GM23338 (cell line): ENCODE measurements at regions not wholly inside any gene's neighbourhood (a gene's known extent, or its start where the extent isn't known, plus 50 kb on each side); places are given as distances from the start of the nearest gene placed in this dataset.

Source experiments
- CREB1 ChIP-seq: fragments of 250-450 bp; sonication (Bioruptor Pico); IDR thresholded peaks from 2 replicates; pipeline ENCODE4 v1.5.0; 2020; ENCODE audit warnings: low read depth, mild to moderate bottlenecking, moderate library complexity
- ETS1 ChIP-seq: IDR thresholded peaks from 2 replicates; pipeline ENCODE4 v1.6.1; 2016; ENCODE audit warnings: antibody characterized with exemption
- EZH2 ChIP-seq: fragments of 200-600 bp; sonication (generic); IDR thresholded peaks from one replicate; pipeline ENCODE4 v1.8.0; 2017; ENCODE audit warnings: antibody characterized with exemption, mild to moderate bottlenecking, low read depth; ENCODE audit not compliant: unreplicated experiment
- EZH2phosphoT487 ChIP-seq: fragments of 200-600 bp; sonication (generic); IDR thresholded peaks from one replicate; pipeline ENCODE4 v1.8.1; 2018; ENCODE audit warnings: antibody characterized with exemption; ENCODE audit not compliant: unreplicated experiment
- JUNB ChIP-seq: IDR thresholded peaks from one replicate; pipeline ENCODE4 v1.6.1; 2016; ENCODE audit warnings: antibody characterized with exemption; ENCODE audit not compliant: unreplicated experiment
- NANOG ChIP-seq: IDR thresholded peaks from 2 replicates; pipeline ENCODE4 v1.6.1; 2016; ENCODE audit warnings: antibody characterized with exemption, borderline replicate concordance
- POLR2AphosphoS5 ChIP-seq: IDR thresholded peaks from 2 replicates; pipeline ENCODE4 v1.6.1; 2016; ENCODE audit warnings: antibody characterized with exemption, low read depth
- STAT1 ChIP-seq: IDR thresholded peaks from one replicate; pipeline ENCODE4 v1.6.1; 2016; ENCODE audit warnings: antibody characterized with exemption; ENCODE audit not compliant: unreplicated experiment
- ZNF114 ChIP-seq: fragments of 250-450 bp; sonication (Bioruptor Pico); IDR thresholded peaks from 2 replicates; pipeline ENCODE4 v1.5.0; 2020; ENCODE audit warnings: mild to moderate bottlenecking, moderate library complexity
- ZNF331 ChIP-seq: fragments of 250-450 bp; sonication (Bioruptor Pico); IDR thresholded peaks from 2 replicates; pipeline ENCODE4 v1.5.0; 2020; ENCODE audit warnings: low read depth, mild to moderate bottlenecking, moderate library complexity
- TF ChIP-seq, protein P1 (sequence below), 2 experiments: fragments of 200-600 bp in 1 of 2; sonication (generic) in 1 of 2; conservative IDR thresholded peaks; 2 replicates each; pipeline versions ENCODE4 v1.5.1 to v1.6.1; 2016 to 2017; ENCODE audit warnings: antibody characterized with exemption in 2 of 2, low read depth in 2 of 2, mild to moderate bottlenecking in 2 of 2, moderate library complexity in 1 of 2
- TF ChIP-seq, protein P2 (sequence below): IDR thresholded peaks from one replicate; pipeline ENCODE4 v1.6.1; 2018; ENCODE audit warnings: antibody characterized with exemption; ENCODE audit not compliant: unreplicated experiment

DNA sequence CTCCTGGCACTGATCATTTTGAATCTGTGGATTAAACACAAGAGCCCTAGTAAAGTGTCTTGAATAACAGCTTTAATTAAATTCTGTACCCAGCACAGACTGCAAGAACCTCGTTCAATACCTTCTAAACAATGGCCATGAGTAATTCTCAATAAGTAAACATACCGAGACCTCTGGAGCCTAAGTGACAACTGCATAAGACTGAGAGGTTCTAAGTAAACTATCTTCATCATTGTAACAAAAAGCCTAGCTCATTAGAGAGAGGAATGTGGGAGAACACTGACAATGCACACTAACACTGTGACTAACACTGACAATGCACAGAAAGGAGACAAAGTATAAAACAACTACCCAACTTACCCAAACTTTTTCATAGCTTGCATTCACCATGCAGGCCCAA, 117.4 kb downstream of the ELAPOR2 start:
- TF ChIP-seq, protein P1, sequence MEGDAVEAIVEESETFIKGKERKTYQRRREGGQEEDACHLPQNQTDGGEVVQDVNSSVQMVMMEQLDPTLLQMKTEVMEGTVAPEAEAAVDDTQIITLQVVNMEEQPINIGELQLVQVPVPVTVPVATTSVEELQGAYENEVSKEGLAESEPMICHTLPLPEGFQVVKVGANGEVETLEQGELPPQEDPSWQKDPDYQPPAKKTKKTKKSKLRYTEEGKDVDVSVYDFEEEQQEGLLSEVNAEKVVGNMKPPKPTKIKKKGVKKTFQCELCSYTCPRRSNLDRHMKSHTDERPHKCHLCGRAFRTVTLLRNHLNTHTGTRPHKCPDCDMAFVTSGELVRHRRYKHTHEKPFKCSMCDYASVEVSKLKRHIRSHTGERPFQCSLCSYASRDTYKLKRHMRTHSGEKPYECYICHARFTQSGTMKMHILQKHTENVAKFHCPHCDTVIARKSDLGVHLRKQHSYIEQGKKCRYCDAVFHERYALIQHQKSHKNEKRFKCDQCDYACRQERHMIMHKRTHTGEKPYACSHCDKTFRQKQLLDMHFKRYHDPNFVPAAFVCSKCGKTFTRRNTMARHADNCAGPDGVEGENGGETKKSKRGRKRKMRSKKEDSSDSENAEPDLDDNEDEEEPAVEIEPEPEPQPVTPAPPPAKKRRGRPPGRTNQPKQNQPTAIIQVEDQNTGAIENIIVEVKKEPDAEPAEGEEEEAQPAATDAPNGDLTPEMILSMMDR (conservative IDR thresholded peaks at IDR 0.05; ENCODE audit: low read depth in 2 of 2) = no peak
- TF ChIP-seq ZNF114 (CRISPR knock-in tag) (no peak), EZH2phosphoT487 (no peak), CREB1 (CRISPR knock-in tag) (no peak), EZH2 (no peak), POLR2AphosphoS5 (no peak), ZNF331 (CRISPR knock-in tag) (no peak), ETS1 (no peak), STAT1 (no peak), JUNB (no peak), NANOG (no peak)
- TF ChIP-seq, protein P2, sequence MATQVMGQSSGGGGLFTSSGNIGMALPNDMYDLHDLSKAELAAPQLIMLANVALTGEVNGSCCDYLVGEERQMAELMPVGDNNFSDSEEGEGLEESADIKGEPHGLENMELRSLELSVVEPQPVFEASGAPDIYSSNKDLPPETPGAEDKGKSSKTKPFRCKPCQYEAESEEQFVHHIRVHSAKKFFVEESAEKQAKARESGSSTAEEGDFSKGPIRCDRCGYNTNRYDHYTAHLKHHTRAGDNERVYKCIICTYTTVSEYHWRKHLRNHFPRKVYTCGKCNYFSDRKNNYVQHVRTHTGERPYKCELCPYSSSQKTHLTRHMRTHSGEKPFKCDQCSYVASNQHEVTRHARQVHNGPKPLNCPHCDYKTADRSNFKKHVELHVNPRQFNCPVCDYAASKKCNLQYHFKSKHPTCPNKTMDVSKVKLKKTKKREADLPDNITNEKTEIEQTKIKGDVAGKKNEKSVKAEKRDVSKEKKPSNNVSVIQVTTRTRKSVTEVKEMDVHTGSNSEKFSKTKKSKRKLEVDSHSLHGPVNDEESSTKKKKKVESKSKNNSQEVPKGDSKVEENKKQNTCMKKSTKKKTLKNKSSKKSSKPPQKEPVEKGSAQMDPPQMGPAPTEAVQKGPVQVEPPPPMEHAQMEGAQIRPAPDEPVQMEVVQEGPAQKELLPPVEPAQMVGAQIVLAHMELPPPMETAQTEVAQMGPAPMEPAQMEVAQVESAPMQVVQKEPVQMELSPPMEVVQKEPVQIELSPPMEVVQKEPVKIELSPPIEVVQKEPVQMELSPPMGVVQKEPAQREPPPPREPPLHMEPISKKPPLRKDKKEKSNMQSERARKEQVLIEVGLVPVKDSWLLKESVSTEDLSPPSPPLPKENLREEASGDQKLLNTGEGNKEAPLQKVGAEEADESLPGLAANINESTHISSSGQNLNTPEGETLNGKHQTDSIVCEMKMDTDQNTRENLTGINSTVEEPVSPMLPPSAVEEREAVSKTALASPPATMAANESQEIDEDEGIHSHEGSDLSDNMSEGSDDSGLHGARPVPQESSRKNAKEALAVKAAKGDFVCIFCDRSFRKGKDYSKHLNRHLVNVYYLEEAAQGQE = no peak
